Stimulated activated CD4-positive, alpha-beta T cell treated with anti-CD3 and anti-CD28 coated beads, Interleukin-4, amount 100 ng/mL, for 48 hours (primary cell): ENCODE measurements at regions not wholly inside any gene's neighbourhood (a gene's known extent, or its start where the extent isn't known, plus 50 kb on each side); places are given as distances from the start of the nearest gene placed in this dataset.

ENCODE experiments used
- DNase-seq, 2 donors: peaks; one replicate each; pipeline ENCODE4 v3.0.0-alpha.2; 2020; ENCODE audit warnings: low read depth in 2 of 2

DNA sequence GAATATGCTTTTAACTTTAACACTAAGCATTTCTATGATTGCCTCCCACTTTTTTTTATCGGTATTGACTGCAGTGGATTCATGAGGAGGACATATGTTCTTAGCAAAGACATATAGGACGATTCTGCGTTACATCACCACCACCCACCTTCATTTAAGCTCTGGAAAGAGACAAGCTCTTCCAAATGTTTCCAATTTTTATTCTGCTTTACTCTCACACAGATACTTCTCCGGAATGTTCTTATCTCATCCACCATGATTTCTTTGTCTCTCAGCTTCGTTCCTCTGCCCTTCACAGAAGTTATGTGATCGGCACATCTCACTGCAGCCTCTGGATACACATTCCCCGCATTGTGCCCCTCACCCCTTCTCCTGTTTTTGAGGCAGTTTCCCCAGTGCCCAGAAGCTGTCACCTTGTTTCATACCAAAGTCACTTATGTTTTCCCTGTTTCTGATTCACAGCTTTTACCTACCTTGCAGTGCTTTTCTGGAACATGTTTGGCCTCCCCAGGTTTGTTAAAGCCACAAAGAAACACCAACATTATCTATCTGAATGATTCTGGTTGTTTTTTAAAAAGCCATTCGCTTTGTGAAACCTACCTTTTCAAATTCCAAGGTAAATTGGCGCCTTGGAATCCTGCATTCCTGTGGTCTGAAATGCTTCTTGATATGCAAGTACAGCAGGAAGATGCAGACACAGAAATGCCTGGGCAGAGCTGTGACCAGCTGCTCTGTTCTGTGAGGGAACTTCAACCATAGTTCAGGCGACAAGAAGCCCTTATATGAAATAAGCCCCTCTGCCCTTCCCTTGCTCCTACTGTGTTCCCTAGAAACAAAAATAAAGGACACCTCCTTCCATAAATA is 1020.2 kb downstream of the TTLL7 start:
- DNase-seq, result no peak

DNA sequence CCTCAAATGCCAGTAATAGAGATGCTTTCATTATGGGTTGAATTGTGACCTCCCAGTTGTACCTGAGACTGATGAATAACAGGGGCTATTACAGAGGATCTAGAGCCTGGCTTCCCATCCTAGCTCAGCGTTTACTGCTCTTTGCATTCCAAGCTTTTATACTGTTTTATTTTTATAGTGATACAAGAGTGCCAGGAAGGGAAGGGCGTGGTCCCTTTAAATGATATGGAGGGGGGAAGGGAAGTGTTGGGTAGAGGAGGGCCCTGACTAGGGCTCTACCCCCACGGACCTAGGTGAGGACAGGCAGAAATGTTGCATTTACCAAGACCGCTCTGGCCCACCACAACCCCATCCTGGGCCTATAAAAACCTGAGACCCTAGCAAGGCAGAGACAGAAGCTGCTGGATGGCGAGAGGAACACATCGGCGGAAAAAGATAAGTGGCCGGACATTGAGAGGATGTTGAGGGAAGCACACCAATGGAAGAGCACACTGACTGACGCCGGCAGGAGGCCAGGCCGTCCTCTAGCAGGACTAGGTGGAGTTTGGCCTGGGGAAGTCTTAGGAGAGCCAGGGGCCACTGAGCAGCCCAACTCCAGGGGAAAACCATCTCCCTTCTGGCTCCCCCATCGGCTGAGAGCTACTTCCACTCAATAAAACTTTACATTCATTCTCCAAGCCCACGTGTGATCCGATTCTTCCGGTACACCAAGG is 1025.9 kb downstream of the TTLL7 start:
- DNase-seq, result no peak

DNA sequence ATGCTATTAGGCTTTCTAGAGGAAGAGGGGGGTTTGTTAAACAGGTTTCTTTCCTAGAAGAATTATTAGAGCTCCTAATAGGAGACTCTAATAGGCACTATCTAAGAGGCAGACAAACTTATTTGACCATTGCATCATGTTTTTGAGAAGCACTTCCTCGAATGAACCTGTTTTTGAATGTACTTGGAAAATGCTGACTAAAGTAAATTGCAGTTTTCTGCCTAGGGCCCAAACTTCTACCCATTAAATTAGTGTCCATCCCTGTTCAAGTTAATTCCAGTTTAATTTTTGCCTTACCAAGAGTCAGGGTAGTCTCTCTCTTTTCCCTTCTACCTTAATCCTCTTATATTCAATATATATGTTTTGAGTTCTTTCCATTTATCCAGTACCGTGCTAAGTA is 1029.6 kb downstream of the TTLL7 start:
- no peak for DNase-seq

DNA sequence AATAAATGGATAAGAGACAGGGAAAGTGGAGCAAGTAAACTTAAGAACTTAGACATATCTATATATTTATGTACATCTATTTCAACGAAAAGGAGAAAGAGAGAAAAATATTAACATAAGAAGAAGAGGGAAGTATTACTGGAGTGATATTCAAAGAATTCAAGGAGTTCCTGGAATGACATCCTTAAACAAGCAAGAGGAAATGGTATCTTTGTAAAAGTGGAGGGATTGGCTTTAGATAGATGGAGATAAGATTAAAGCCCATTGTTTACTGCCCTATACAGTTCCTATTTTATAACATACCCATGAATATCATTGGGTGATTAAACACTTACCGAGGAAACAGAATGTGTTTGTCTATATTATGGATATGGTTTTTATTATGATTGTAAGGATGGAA is 1036.3 kb downstream of the TTLL7 start:
- DNase-seq, result no peak

DNA sequence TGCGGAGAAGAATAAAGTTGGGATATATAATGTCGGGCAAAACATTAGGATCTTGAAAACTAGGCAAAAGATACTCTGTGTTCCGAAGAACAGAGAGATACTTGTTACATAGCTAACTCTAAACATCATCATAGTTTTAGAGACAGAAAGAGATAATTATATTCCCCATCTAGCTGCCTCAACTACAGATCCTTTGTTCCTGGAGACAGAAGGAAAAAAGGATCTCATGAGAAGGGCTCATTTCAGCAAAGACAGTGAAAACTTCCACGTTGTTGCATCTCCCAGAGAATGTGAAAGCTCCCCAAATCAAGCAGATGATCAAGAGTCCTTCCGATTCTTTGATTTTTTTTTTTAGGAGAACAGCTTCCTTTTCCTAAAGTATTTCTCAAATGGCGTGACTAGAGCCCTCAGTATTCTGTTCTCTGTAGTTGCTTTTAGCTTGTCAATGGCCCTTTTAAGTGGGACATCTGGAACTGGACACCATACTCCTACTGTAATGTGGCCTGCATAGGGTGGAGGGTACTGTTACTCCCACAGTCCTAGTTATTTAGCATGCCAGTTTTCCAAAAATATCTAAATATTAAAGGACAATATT is 1048.2 kb downstream of the TTLL7 start:
- DNase-seq, result no peak

DNA sequence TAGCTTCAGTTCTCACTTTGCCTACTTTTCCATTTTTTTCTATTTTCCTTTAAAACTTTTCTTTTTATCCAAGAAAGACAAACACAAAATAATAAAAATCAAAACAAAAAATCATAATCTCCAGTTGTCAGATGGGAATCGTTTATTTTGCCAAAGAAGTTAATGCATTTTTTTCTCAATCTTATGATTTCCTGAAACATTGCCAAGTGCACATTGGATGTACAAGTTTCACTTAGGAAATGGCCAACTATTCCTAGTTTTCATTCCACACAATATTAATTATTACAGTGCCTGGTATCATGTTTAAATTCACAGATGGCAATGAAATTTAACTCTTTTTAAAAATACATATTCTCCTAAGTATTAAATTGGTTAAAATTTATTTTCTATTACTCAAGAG is 1050.5 kb downstream of the TTLL7 start:
- DNase-seq, result no peak

DNA sequence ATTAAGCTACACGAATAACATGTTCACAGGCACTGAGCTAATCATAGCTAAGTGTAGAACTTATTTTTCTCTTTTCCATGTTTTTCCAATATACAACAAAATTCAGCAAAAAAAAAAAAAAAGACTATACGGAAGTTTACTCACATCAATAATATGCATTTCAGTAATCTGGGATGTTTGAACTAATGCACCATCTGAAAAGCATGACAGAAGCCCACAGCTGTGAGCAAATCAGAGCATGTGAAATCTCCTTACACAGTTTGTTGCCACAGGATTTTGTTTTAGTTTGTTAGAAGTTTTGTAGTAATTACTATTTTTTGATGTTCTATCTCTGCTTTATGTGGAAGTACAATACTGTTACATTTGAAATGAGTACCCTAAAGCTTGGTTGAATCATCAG is 1051.7 kb downstream of the TTLL7 start:
- no peak for DNase-seq

DNA sequence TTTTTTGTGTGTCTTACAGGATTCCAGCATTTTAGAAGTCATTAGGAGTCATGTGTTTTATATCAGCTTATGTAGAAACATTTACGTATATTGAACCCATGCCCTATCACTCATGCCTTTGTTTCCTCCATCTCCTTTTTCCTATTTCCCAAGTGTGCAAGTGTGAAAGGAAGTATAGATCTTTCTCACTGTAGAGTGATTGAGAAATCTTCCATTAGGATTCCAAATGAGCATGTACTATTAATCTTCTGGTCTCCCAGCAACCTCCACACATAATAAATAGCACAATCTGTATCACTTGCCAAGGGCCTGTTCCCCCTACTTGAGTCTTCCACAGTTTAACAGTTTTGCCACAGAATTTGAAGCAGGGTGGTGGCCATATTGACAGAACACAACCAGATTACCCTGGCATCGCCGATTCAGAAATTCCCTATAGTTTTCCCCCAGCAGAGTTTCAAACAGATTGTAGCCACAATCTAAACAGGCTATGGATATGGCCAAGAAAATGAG is 1052.8 kb downstream of the TTLL7 start:
- DNase-seq, result no peak

DNA sequence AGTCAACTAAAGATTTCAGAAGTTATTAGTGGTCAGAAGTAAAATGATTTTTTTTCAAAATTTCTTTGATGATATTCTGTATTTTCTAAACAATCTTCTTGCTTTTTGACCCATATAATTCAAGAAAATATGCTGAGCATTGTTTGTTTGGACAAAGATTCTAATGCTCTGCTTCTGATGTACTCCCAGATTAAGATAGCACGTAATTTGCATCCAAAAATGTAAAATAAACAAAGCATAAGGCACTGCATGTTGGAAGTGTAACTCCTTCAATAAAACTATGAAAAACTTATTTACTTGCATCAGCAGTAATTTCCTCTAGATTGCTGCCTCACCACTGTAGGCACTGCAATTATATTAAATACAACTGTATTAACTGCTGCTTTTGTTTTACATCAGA is 1054.1 kb downstream of the TTLL7 start:
- DNase-seq, result no peak

DNA sequence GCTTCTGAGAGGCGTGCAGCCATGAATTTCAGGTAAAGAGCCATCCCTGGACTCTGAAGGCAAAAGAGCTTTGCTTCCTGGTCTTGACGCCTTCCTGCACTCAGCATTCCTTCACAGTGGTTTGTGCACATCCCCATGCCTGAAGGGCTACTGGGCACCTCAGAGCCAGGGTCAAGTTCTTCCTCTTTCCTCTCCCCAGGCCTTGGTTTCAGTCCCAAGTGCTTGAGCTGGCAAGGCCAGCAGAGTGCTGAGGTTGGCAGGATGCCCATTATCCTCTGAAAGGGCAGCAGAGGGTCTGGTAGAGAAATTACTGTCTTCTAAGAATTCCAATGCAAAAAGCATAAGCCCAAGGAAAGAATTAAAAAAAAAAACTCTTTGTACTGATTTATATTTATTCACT is 1064.9 kb downstream of the TTLL7 start:
- no peak for DNase-seq

DNA sequence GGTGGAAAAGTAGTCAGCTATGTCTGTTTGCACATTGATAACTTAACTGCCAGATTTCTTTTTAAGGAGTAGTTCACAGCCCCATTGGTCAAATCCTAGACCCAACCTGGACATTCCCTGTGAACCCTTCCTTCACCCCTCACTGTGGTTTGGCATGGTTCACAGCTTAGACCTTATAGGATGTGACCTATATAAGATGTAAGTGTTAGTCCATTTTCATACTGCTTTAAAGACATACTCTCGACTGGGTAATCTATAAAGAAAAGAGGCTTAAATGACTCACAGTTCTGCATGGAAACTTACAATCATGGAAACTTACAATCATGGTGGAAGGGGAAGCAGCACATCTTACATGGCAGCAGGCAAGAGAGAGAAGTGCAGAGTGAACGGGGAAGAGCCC is 1066.2 kb downstream of the TTLL7 start:
- no peak for DNase-seq

DNA sequence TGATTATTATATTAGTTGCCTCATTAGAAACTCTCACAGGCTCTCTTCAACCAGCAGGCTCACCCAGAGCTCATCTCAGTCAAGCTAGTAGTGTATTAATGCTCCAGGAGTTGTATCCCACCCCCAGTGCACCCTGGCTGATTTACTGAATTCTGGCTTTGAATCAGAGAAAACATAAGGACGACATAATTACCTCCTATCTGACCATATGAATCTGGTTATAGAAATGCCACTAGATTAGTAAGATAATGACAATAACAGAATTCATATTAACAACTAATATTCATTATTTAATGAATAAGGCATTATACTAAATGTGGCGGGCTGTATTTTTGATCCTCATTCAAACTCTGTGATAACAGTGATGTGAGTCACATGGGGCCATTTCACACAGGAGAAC is 1066.7 kb downstream of the TTLL7 start:
- DNase-seq, result no peak

DNA sequence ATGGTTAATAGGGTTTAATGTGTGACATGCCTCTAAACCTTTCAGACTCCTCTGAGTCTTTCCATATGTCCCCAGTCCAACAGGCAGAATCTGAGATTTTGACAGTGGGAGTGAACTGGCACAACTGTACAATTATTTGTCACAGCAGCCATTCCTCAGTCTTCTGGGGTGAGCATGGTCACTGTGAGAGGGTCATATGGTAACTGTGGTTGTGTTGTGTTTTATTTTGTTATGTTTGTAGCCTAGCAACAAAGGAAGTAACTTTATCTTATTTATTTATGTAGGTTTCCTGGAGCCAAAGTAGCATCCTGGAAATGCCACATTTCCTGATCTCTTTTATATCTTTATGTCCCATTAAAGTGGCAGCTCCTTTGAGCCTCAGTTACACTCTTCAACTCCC is 1067.9 kb downstream of the TTLL7 start:
- DNase-seq, result no peak

DNA sequence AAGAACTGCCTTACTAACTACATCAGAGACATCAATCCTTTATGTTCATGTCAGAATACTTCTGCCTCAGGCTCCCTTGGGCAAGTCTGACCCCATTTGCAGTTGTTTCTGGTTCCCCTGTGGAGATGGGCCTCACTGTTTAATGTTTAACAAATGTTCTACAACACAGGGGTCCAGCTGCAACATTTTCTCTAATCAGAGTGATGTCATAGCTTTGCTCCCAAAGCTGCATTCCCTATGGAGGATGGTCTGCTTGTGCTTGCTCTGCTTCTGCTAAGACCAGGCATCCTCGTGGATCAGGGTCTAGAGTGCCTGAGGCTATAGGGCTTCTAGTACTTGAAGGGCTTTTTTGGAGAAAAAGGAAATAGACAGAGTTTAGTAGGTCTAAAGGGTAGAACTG is 1071.2 kb downstream of the TTLL7 start:
- DNase-seq, result no peak

DNA sequence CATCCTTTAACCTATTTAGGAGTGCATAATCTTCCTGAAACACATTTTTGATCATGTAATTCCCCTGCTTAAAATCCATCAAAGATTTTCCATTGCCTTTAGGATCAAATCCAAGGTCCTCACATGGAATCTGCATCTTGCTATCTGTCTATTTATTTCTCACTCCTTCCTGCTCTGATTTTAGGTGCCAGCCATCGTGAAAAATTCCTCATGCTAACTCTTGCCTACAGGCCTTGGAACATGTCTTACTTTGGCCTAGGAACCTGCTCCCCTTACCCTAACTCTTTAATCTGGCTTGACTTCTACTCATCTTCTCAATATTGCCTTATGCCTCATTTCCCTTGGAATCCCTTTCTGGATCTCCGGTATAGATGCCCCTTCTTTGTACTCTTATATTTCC is 1074.3 kb downstream of the TTLL7 start:
- DNase-seq, result no peak

DNA sequence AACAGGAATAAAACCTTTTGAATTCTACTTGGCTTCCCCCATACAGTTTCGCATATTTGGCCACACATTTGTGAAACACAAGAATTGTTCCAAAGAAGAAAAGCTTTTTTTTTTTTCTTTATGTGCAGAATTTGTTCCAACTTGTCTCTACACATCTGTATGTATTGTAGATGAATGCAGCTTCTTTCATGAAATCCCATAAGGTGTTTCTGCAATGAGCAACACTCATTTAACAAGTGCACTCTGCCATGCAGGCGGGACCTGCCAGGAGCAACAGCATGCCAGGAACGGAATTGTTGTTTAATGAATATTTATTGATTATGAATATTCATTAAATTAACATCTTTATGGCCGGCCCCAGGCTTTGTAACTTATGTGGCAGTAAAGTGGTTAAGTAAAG is 1075.0 kb downstream of the TTLL7 start:
- DNase-seq, result no peak

DNA sequence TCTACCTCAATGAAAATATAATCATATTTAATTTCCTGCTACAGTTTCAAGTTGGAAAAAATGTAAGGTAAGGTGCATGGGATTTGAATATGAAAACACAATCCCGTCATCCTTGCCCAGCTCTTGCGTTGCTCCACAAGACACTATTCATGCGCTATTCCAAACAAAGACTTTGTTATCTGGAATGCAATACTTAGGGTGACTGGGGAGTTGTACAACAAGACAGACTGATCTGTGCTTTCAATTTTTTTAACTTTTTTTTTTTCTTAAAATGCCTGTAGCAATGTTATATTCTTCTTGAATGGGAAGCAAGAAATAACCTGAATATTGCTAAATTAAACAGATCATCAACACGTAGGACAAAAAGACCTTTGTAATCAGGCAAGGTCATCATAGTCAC is 1077.2 kb downstream of the TTLL7 start:
- no peak for DNase-seq

DNA sequence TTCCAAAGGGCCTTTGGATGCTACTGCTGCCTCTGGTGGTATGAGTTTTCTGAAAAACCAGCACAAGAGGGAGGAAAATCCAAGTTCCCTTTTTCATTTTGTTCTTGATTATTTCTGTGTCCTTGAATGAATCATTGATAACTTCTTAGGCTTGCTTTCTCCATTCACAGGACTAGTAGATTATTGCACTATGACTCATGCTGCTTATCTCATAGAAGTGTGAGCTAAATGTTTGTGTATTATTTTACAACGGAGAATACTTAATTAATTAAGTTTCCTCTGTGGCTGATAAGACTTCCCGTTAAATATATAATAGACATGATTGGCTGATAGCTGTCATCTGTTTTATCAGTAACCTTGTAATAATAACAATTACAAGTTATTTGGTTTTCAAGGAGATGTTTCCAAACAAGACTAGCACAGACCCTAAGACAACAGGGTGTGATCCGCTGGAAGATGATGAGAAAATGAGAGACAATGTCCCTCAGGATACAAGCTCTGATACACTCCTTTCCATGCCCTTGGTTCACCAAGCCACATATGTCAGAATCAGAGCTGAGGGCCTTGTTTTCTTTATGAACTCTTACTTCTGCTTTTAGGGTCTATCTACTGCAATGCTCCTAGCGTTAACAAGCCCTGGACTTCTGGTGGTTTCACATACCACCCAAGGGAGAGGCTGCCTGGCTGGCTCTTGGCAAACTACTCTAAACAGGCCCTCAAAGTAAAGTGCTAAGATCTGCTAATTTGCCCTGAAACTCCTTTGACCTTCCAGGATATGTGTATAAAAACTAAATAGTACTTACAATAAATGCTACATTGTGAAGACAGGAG is 1078.3 kb downstream of the TTLL7 start:
- DNase-seq, result no peak

DNA sequence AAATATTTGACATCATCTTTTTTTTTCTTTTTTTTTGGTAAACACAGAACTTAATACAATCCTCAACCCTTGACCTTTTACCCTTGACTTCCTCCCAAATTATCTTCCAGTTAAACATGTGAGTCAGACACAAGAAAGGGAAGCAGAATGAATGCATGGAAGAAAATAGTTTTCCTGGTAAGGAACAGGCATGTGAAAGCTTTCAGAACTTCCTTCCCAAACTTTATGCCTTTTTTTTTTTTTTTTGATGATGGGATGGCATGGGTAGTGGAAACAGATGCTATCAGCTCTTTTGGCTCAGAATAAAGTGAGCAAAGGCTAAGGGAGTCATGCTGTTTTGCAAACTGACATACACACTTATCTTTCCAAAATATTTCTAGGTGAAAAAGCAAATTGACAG is 1079.1 kb downstream of the TTLL7 start:
- no peak for DNase-seq

DNA sequence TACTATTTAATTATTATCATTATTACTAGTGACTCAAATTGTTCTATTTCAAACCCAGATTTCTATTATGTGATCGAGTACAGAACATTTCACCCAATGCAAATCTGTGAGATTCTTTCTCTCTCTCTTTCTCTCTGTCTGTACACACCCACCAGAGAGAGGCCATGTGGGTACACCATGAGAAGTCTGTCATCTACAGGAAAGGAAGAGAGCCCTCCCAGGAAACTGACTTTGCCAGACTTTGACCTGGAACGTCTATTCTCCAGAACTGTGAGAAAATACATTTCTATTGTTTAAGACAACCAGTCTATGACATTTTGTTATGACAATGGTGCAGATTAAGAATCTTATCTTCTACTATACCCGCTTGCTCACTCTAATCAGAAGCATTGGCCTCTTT is 1091.6 kb downstream of the TTLL7 start:
- DNase-seq, result no peak

DNA sequence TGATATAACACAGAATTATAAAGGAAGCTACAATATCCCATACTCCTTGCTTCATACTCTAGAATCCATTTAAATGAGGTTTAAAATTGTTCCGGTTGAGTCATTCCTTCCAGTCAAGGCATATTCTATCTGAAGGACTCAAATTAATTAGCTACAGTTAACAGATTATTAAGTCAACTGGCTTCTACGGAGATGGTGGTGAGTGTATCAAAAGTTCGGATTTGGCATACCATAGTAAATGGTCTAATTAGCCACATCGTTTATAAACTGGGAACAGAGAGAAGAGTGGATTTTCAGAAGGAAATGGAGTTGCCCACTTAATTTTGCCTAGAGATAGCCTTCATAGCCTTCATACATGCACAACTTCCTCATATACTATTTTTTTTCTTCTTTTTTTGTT is 1095.3 kb downstream of the TTLL7 start:
- no peak for DNase-seq

DNA sequence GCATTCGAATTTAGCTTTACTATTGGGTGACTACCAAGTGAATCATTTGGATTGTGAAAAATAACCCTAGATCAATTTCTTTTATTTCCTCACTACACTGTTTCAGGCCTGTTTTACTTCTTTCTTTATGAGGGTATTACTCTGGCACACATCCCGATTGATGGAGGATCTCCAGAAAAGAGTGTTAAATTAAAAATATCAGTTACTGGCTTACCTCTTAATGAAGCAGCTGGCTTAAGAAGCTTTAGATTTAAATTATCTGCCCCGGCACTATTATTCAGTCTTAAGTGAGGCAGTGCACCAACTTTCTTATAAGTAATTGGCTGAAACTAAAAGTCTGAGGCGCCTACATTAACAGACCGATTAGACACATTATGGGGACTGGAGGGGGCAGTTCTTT is 1097.4 kb downstream of the TTLL7 start:
- DNase-seq, result no peak
